ENCODE measurements at regions not wholly inside any gene's neighbourhood (a gene's known extent, or its start where the extent isn't known, plus 50 kb on each side); places are given as distances from the start of the nearest gene placed in this dataset.

GRCh38 chr18:29862824-29863223 lies 1179.7 kb downstream of the DSC3 start:
- no peaks in the 10 kb centered on the region for H3K4me1 ChIP-seq (ENCODE audit: low read depth, poor library complexity, severe bottlenecking)
- no peaks in the 10 kb centered on the region for H3K27me3 ChIP-seq (ENCODE audit: insufficient read depth, low read depth)
- no peaks in the 10 kb centered on the region for H3K79me2 ChIP-seq (ENCODE audit: insufficient read depth, low read depth)
- no peak overlapping the region for H3K9ac ChIP-seq
- no peak overlapping the region for H3K4me2 ChIP-seq
- H3K36me3 ChIP-seq (ENCODE audit: insufficient read depth) = no peaks in the 10 kb centered on the region
- H3K27ac ChIP-seq = no peak overlapping the region
- no peak for TF ChIP-seq CTCF (conservative IDR thresholded peaks at IDR 0.05; ENCODE audit: low read depth, low read length)
- H2AFZ ChIP-seq (ENCODE audit: low read depth) = no peak overlapping the region
- no peaks in the 10 kb centered on the region for H4K20me1 ChIP-seq (ENCODE audit: insufficient read depth)
- H3K4me3 ChIP-seq (IDR thresholded peaks at IDR 0.05; ENCODE audit: insufficient read depth, low read depth, low read length) = no peak overlapping the region

GRCh38 chr18:29855637-29856036 lies 1186.9 kb downstream of the DSC3 start:
- no peak overlapping the region for H3K4me3 ChIP-seq (IDR thresholded peaks at IDR 0.05; ENCODE audit: insufficient read depth, low read depth, low read length)
- H3K4me2 ChIP-seq = no peak overlapping the region
- no peak overlapping the region for H3K27ac ChIP-seq
- TF ChIP-seq CTCF (conservative IDR thresholded peaks at IDR 0.05; ENCODE audit: low read depth, low read length) = no peak
- no peak overlapping the region for H2AFZ ChIP-seq (ENCODE audit: low read depth)
- no peaks in the 10 kb centered on the region for H3K27me3 ChIP-seq (ENCODE audit: insufficient read depth, low read depth)
- no peaks in the 10 kb centered on the region; the same call in 1 of the 2 replicates for H3K36me3 ChIP-seq (ENCODE audit: insufficient read depth)
- no peaks in the 10 kb centered on the region for H4K20me1 ChIP-seq (ENCODE audit: insufficient read depth)
- H3K9ac ChIP-seq = no peak overlapping the region
- no peaks in the 10 kb centered on the region for H3K79me2 ChIP-seq (ENCODE audit: insufficient read depth, low read depth)
- no peaks in the 10 kb centered on the region for H3K4me1 ChIP-seq (ENCODE audit: low read depth, poor library complexity, severe bottlenecking)

GRCh38 chr18:29853126-29853525 lies 1189.4 kb downstream of the DSC3 start:
- no peaks in the 10 kb centered on the region for H3K79me2 ChIP-seq (ENCODE audit: insufficient read depth, low read depth)
- H3K36me3 ChIP-seq (ENCODE audit: insufficient read depth) = no peaks in the 10 kb centered on the region; the same call in 1 of the 2 replicates
- TF ChIP-seq CTCF (conservative IDR thresholded peaks at IDR 0.05; ENCODE audit: low read depth, low read length) = no peak
- H3K4me1 ChIP-seq (ENCODE audit: low read depth, poor library complexity, severe bottlenecking) = no peaks in the 10 kb centered on the region
- H3K27me3 ChIP-seq (ENCODE audit: insufficient read depth, low read depth) = no peaks in the 10 kb centered on the region
- no peak overlapping the region for H3K9ac ChIP-seq
- no peak overlapping the region for H2AFZ ChIP-seq (ENCODE audit: low read depth)
- H3K4me2 ChIP-seq = no peak overlapping the region
- no peak overlapping the region for H3K4me3 ChIP-seq (IDR thresholded peaks at IDR 0.05; ENCODE audit: insufficient read depth, low read depth, low read length)
- H4K20me1 ChIP-seq (ENCODE audit: insufficient read depth) = no peaks in the 10 kb centered on the region
- no peak overlapping the region for H3K27ac ChIP-seq

GRCh38 chr18:29849144-29849543 lies 1193.4 kb downstream of the DSC3 start:
- no peaks in the 10 kb centered on the region; the same call in 1 of the 2 replicates for H3K36me3 ChIP-seq (ENCODE audit: insufficient read depth)
- H3K4me3 ChIP-seq (IDR thresholded peaks at IDR 0.05; ENCODE audit: insufficient read depth, low read depth, low read length) = no peak overlapping the region
- H3K27ac ChIP-seq = no peak overlapping the region
- no peaks in the 10 kb centered on the region for H3K79me2 ChIP-seq (ENCODE audit: insufficient read depth, low read depth)
- no peak overlapping the region for H2AFZ ChIP-seq (ENCODE audit: low read depth)
- H3K4me2 ChIP-seq = no peak overlapping the region
- no peaks in the 10 kb centered on the region for H3K4me1 ChIP-seq (ENCODE audit: low read depth, poor library complexity, severe bottlenecking)
- no peak overlapping the region for H3K9ac ChIP-seq
- no peaks in the 10 kb centered on the region for H3K27me3 ChIP-seq (ENCODE audit: insufficient read depth, low read depth)
- H4K20me1 ChIP-seq (ENCODE audit: insufficient read depth) = no peaks in the 10 kb centered on the region
- no peak for TF ChIP-seq CTCF (conservative IDR thresholded peaks at IDR 0.05; ENCODE audit: low read depth, low read length)
